ENCODE measurements at regions not wholly inside any gene's neighbourhood (a gene's known extent, or its start where the extent isn't known, plus 50 kb on each side); places are given as distances from the start of the nearest gene placed in this dataset.
A peak's percentile ranks its signal among the peaks of the same experiment; 100 is the strongest.

DNA sequence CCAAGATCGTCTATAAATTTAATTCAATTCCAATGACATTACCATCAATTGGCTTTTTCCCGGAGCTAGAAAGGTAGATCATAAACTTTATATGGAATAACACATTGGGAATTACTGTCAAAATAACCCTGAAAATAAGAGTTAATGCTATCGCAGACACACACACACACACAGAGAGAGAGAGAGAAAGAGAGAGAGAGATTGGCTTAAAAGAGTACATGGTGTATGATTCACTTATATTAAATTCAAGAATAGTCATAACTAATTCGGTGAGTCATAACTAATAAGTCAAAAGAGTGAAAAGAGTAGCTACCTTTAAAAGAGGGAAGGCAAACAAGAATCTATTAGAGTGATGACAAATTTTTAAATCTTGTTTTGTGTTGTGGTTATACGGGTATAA lies 425.5 kb downstream of the TBC1D32 start:
- TF ChIP-seq TAF1 (CRISPR knock-in tag; IDR thresholded peaks at IDR 0.05) (no peak), HIVEP1 (CRISPR knock-in tag; IDR thresholded peaks at IDR 0.05) (no peak), EZH2 (conservative IDR thresholded peaks at IDR 0.05; ENCODE audit: low read depth, low read length) (no peak), RFX5 (IDR thresholded peaks at IDR 0.05; ENCODE audit: low read depth, low read length) (no peak), RXRA (CRISPR knock-in tag; IDR thresholded peaks at IDR 0.05) (no peak), HNRNPH1 (optimal IDR thresholded peaks at IDR 0.05; ENCODE audit: low read depth, low read length) (no peak), CREB1 (IDR thresholded peaks at IDR 0.05) (peak; percentile 22; the same call in 1 of the 2 replicates), CREB1 (CRISPR knock-in tag; IDR thresholded peaks at IDR 0.05) (no peak), ZBTB20 (CRISPR knock-in tag; IDR thresholded peaks at IDR 0.05; ENCODE audit: borderline replicate concordance, low read depth) (no peak)
- TF ChIP-seq, protein P1, sequence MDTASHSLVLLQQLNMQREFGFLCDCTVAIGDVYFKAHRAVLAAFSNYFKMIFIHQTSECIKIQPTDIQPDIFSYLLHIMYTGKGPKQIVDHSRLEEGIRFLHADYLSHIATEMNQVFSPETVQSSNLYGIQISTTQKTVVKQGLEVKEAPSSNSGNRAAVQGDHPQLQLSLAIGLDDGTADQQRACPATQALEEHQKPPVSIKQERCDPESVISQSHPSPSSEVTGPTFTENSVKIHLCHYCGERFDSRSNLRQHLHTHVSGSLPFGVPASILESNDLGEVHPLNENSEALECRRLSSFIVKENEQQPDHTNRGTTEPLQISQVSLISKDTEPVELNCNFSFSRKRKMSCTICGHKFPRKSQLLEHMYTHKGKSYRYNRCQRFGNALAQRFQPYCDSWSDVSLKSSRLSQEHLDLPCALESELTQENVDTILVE (CRISPR knock-in tag; IDR thresholded peaks at IDR 0.05), result no peak
- TF ChIP-seq, protein P2, sequence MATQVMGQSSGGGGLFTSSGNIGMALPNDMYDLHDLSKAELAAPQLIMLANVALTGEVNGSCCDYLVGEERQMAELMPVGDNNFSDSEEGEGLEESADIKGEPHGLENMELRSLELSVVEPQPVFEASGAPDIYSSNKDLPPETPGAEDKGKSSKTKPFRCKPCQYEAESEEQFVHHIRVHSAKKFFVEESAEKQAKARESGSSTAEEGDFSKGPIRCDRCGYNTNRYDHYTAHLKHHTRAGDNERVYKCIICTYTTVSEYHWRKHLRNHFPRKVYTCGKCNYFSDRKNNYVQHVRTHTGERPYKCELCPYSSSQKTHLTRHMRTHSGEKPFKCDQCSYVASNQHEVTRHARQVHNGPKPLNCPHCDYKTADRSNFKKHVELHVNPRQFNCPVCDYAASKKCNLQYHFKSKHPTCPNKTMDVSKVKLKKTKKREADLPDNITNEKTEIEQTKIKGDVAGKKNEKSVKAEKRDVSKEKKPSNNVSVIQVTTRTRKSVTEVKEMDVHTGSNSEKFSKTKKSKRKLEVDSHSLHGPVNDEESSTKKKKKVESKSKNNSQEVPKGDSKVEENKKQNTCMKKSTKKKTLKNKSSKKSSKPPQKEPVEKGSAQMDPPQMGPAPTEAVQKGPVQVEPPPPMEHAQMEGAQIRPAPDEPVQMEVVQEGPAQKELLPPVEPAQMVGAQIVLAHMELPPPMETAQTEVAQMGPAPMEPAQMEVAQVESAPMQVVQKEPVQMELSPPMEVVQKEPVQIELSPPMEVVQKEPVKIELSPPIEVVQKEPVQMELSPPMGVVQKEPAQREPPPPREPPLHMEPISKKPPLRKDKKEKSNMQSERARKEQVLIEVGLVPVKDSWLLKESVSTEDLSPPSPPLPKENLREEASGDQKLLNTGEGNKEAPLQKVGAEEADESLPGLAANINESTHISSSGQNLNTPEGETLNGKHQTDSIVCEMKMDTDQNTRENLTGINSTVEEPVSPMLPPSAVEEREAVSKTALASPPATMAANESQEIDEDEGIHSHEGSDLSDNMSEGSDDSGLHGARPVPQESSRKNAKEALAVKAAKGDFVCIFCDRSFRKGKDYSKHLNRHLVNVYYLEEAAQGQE (IDR thresholded peaks at IDR 0.05; ENCODE audit: borderline replicate concordance in 1 of 2, low read depth in 1 of 2, low read length in 2 of 2), result no peak
